ENCODE measurements at regions not wholly inside any gene's neighbourhood (a gene's known extent, or its start where the extent isn't known, plus 50 kb on each side); places are given as distances from the start of the nearest gene placed in this dataset.

DNA sequence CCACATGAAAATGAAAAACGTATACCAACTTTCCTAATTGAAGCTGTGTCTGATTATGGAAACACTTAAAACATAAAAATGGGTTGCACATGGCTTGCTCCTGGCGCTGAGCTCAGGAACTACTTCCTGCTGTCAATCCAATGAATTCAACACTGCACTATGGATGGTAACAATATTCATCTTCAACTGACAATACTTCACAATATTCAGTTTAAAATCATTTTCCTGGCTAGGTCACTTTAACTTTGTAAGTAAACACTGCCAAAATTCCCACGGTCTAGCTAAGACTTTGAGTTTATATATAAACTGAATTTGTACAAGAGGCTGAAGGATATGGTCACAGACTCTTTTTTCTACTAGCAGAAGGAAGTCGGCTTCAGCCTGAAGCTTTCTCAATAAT is 556.9 kb downstream of the TNS3 start:
- no peak for DNase-seq
- ATAC-seq, result no peak
- no peaks in the 10 kb centered on the region for H3K4me1 ChIP-seq
- no peak overlapping the region for H3K4me3 ChIP-seq
- H3K9me3 ChIP-seq, result no peaks in the 10 kb centered on the region
- TF ChIP-seq POLR2A (IDR thresholded peaks at IDR 0.05), result no peak
- TF ChIP-seq, protein P1, sequence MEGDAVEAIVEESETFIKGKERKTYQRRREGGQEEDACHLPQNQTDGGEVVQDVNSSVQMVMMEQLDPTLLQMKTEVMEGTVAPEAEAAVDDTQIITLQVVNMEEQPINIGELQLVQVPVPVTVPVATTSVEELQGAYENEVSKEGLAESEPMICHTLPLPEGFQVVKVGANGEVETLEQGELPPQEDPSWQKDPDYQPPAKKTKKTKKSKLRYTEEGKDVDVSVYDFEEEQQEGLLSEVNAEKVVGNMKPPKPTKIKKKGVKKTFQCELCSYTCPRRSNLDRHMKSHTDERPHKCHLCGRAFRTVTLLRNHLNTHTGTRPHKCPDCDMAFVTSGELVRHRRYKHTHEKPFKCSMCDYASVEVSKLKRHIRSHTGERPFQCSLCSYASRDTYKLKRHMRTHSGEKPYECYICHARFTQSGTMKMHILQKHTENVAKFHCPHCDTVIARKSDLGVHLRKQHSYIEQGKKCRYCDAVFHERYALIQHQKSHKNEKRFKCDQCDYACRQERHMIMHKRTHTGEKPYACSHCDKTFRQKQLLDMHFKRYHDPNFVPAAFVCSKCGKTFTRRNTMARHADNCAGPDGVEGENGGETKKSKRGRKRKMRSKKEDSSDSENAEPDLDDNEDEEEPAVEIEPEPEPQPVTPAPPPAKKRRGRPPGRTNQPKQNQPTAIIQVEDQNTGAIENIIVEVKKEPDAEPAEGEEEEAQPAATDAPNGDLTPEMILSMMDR (IDR thresholded peaks at IDR 0.05 in 4 of 5, conservative IDR thresholded peaks at IDR 0.05 in 1 of 5), result no peak
- no peak overlapping the region for H3K27ac ChIP-seq
- intact Hi-C loops (cut with DNase I; ENCODE audit: low total_unique reads) (no loop called here), in situ Hi-C loops (cut with MboI; ENCODE audit: low sequenced_read_pairs in 4 of 4) (no loop called here)
- no peaks in the 10 kb centered on the region for H3K27me3 ChIP-seq
- H3K36me3 ChIP-seq, result no peaks in the 10 kb centered on the region

GRCh38 chr7:47008461-47008860 is 573.5 kb downstream of the TNS3 start:
- no peak for TF ChIP-seq POLR2A (IDR thresholded peaks at IDR 0.05)
- TF ChIP-seq, protein P1 (IDR thresholded peaks at IDR 0.05 in 4 of 5, conservative IDR thresholded peaks at IDR 0.05 in 1 of 5), result no peak
- Histone ChIP-seq H3K27ac (no peak overlapping the region), H3K4me1 (no peaks in the 10 kb centered on the region), H3K27me3 (no peaks in the 10 kb centered on the region), H3K9me3 (no peaks in the 10 kb centered on the region), H3K4me3 (no peak overlapping the region), H3K36me3 (no peaks in the 10 kb centered on the region)
- ATAC-seq (no peak), DNase-seq (no peak)
- in situ Hi-C loops (cut with MboI; ENCODE audit: low sequenced_read_pairs in 4 of 4) (no loop called here), intact Hi-C loops (cut with DNase I; ENCODE audit: low total_unique reads) (no loop called here)

- DNase-seq (no peak), ATAC-seq (no peak)
- H3K27ac ChIP-seq, result no peak overlapping the region
- no peaks in the 10 kb centered on the region for H3K9me3 ChIP-seq
- in situ Hi-C loops (cut with MboI; ENCODE audit: low sequenced_read_pairs in 4 of 4) (no loop called here), intact Hi-C loops (cut with DNase I; ENCODE audit: low total_unique reads) (no loop called here)
- TF ChIP-seq POLR2A (IDR thresholded peaks at IDR 0.05), result no peak
- TF ChIP-seq, protein P1 (IDR thresholded peaks at IDR 0.05 in 4 of 5, conservative IDR thresholded peaks at IDR 0.05 in 1 of 5), result no peak
- no peaks in the 10 kb centered on the region for H3K27me3 ChIP-seq
- no peak overlapping the region for H3K4me3 ChIP-seq
- H3K36me3 ChIP-seq, result no peaks in the 10 kb centered on the region
- H3K4me1 ChIP-seq, result no peaks in the 10 kb centered on the region
Measured at GRCh38 chr7:47007471-47007870, 574.4 kb downstream of the TNS3 start.

- no peaks in the 10 kb centered on the region for H3K27me3 ChIP-seq
Measured at GRCh38 chr7:47000561-47000960, 581.4 kb downstream of the TNS3 start.

GRCh38 chr7:46999866-47000265 is 582.0 kb downstream of the TNS3 start:
- TF ChIP-seq, protein P1 (IDR thresholded peaks at IDR 0.05 in 4 of 5, conservative IDR thresholded peaks at IDR 0.05 in 1 of 5), result no peak
- TF ChIP-seq POLR2A (IDR thresholded peaks at IDR 0.05), result no peak
- intact Hi-C loops (cut with DNase I; ENCODE audit: low total_unique reads), result no loop called here
- Histone ChIP-seq H3K4me1 (no peaks in the 10 kb centered on the region), H3K4me3 (no peak overlapping the region), H3K9me3 (no peaks in the 10 kb centered on the region), H3K27ac (no peak overlapping the region), H3K27me3 (no peaks in the 10 kb centered on the region), H3K36me3 (no peaks in the 10 kb centered on the region)
- DNase-seq (no peak), ATAC-seq (no peak)
- in situ Hi-C loops (cut with MboI; ENCODE audit: low sequenced_read_pairs in 4 of 4), result no loop called here

More at GRCh38 chr7:47000561-47000960, 581.4 kb downstream of the TNS3 start:
- no peaks in the 10 kb centered on the region for H3K36me3 ChIP-seq
- no peak overlapping the region for H3K27ac ChIP-seq
- ATAC-seq (no peak), DNase-seq (no peak)
- no peak for TF ChIP-seq POLR2A (IDR thresholded peaks at IDR 0.05)
- TF ChIP-seq, protein P1 (IDR thresholded peaks at IDR 0.05 in 4 of 5, conservative IDR thresholded peaks at IDR 0.05 in 1 of 5), result no peak
- in situ Hi-C loops (cut with MboI; ENCODE audit: low sequenced_read_pairs in 4 of 4), result no loop called here
- no peak overlapping the region for H3K4me3 ChIP-seq
- H3K9me3 ChIP-seq, result no peaks in the 10 kb centered on the region
- intact Hi-C loops (cut with DNase I; ENCODE audit: low total_unique reads), result no loop called here
- H3K4me1 ChIP-seq, result no peaks in the 10 kb centered on the region
